GM11168 (cell line): ENCODE measurements at regions not wholly inside any gene's neighbourhood (a gene's known extent, or its start where the extent isn't known, plus 50 kb on each side); places are given as distances from the start of the nearest gene placed in this dataset.
"Not testable (repeated sequence)": the region's sequence is repeated elsewhere in the genome, so short reads cannot be mapped to it uniquely, and the experiment has no call there.

Experiments
- in situ Hi-C: fragments of 300-500 bp; cut with MboI; formaldehyde crosslinking; loops from one replicate; pipeline ENCODE4 v1.12.0; 2022; ENCODE audit warnings: low sequenced_read_pairs; ENCODE audit not compliant: unreplicated experiment

- in situ Hi-C loops: not testable (repeated sequence)
These were observed 274.9 kb downstream of the IKZF2 start for GRCh38 chr2:212876556-212876955.

- in situ Hi-C loops: not testable (repeated sequence)
These were observed 275.5 kb downstream of the IKZF2 start for GRCh38 chr2:212875950-212876349.

- in situ Hi-C loops: no loop called here
These were observed 278.2 kb downstream of the IKZF2 start for GRCh38 chr2:212873256-212873655.

GRCh38 chr2:212871597-212871996 lies 279.8 kb downstream of the IKZF2 start:
- in situ Hi-C loops: no loop called here

GRCh38 chr2:212864186-212864585 lies 287.2 kb downstream of the IKZF2 start:
- in situ Hi-C loops: no loop called here

- in situ Hi-C loops: no loop called here
These were observed 288.2 kb downstream of the IKZF2 start for GRCh38 chr2:212863185-212863588.

GRCh38 chr2:212858496-212858895 lies 292.9 kb downstream of the IKZF2 start:
- in situ Hi-C loops: no loop called here

GRCh38 chr2:212854771-212855170 lies 296.6 kb downstream of the IKZF2 start:
- in situ Hi-C loops: no loop called here

- in situ Hi-C loops: no loop called here
These were observed 297.3 kb downstream of the IKZF2 start for GRCh38 chr2:212854116-212854515.

- in situ Hi-C loops: no loop called here
These were observed 305.5 kb downstream of the IKZF2 start for GRCh38 chr2:212845941-212846340.

GRCh38 chr2:212843409-212844199 lies 305.0 kb upstream of the ERBB4 start:
- in situ Hi-C loops: no loop called here

- in situ Hi-C loops: no loop called here
These were observed 304.1 kb upstream of the ERBB4 start for GRCh38 chr2:212842544-212843185.

- in situ Hi-C loops: no loop called here
These were observed 302.9 kb upstream of the ERBB4 start for GRCh38 chr2:212841460-212841859.

- in situ Hi-C loops: no loop called here
These were observed 293.9 kb upstream of the ERBB4 start for GRCh38 chr2:212832211-212833195.

GRCh38 chr2:212831671-212832199 lies 293.1 kb upstream of the ERBB4 start:
- in situ Hi-C loops: no loop called here

- in situ Hi-C loops: no loop called here
These were observed 277.7 kb upstream of the ERBB4 start for GRCh38 chr2:212816267-212816666.

GRCh38 chr2:212815453-212815852 lies 276.9 kb upstream of the ERBB4 start:
- in situ Hi-C loops: no loop called here

- in situ Hi-C loops: no loop called here
These were observed 276.3 kb upstream of the ERBB4 start for GRCh38 chr2:212814941-212815340.

- in situ Hi-C loops: no loop called here
These were observed 273.3 kb upstream of the ERBB4 start for GRCh38 chr2:212811921-212812320.

- in situ Hi-C loops: no loop called here
These were observed 272.6 kb upstream of the ERBB4 start for GRCh38 chr2:212811036-212811805.
